ENCODE measurements at regions not wholly inside any gene's neighbourhood (a gene's known extent, or its start where the extent isn't known, plus 50 kb on each side); places are given as distances from the start of the nearest gene placed in this dataset.

- no peak for TF ChIP-seq GATA3 (IDR thresholded peaks at IDR 0.05; ENCODE audit: low read depth, low read length)
- TF ChIP-seq GATA2 (IDR thresholded peaks at IDR 0.05; ENCODE audit: low read depth, low read length) = no peak
Measured at GRCh38 chr13:112001571-112001970, 65.4 kb upstream of the SOX1 start.

Data from SH-SY5Y (cell line).